SK-N-MC (cell line): ENCODE measurements at regions not wholly inside any gene's neighbourhood (a gene's known extent, or its start where the extent isn't known, plus 50 kb on each side); places are given as distances from the start of the nearest gene placed in this dataset.

ENCODE experiments used
- EZH2 ChIP-seq: fragments of 200-600 bp; sonication (generic); IDR thresholded peaks from one replicate; pipeline ENCODE4 v1.6.1; 2017; ENCODE audit warnings: antibody characterized with exemption
- FOXP2 ChIP-seq: optimal IDR thresholded peaks from 2 replicates; pipeline ENCODE3; 2011; ENCODE audit warnings: mild to moderate bottlenecking, moderate library complexity; ENCODE audit not compliant: insufficient read depth; ENCODE audit errors: extremely low read length, control extremely low read depth
- POLR2AphosphoS5 ChIP-seq: IDR thresholded peaks from 2 replicates; pipeline ENCODE4 v1.6.1; 2012; ENCODE audit warnings: mild to moderate bottlenecking, low read depth, low read length, borderline replicate concordance

- TF ChIP-seq EZH2, result no peak
- TF ChIP-seq POLR2AphosphoS5, result no peak
- TF ChIP-seq FOXP2, result no peak
Measured at GRCh38 chr15:91635080-91635479, 218.4 kb upstream of the SLCO3A1 start.
